HG03039 (cell line): ENCODE measurements at regions not wholly inside any gene's neighbourhood (a gene's known extent, or its start where the extent isn't known, plus 50 kb on each side); places are given as distances from the start of the nearest gene placed in this dataset.

ENCODE experiments used
- ATAC-seq: cut with Tn5 transposase; IDR thresholded peaks from one replicate; pipeline ENCODE4 v1.9.1; 2021; ENCODE audit warnings: mild to moderate bottlenecking, moderate library complexity; ENCODE audit not compliant: unreplicated experiment

DNA sequence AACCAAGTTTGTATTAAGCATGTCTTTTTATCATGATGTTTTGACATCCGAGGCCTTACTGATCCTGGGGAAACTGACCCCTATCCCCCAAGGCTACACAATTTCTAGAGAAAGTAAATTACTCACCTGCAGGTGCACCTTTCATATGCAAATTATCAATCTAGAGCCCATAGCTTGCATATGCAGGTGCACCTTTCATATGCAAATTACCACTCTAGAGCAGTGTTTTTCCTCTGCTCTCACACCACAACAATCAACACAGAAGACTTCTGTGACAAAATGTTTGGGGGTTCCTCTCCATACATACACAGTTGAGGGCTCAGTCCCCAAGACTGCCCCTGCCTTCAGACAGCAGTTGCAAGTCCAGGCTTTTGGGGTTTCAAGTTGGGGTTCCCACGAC is 203.7 kb upstream of the RORB start:
- ATAC-seq, result no peak

DNA sequence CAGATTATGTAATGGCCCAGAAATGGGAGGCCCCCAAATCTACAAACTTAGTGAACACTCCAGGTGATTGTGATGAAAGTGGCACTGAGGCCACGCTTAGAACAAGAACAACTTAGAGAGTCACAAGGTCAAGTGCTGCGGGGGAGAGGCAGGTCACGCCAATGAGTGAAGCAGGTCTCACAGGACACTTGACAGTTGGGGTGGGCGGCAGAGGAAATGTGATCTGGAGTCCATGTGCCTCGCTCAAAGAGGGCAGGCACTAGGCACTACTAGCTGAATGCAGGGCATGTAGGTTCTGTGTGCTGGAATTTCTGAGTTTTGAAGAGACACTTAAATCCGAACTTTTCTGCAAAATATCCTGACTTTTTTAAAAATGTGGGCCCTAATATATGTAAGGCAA is 193.2 kb upstream of the RORB start:
- no peak for ATAC-seq

DNA sequence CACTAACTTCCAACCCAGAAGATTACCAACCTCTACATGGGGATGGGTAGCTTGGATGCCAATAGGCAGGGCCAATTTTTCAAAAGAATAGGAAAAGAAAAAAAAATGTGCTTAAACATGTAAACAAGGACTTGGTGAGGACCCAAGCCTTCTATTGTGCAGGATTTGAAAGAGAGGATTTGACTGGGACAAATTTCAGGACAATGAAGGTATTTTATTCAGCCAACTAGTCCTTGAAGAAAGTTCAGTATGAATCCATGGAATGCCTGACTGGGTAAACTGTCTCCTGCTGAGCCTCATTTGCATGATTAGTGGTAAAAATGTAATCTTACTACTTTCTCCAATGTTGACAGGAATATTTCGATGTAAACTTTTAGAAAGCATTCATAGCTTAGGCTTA is 192.5 kb upstream of the RORB start:
- no peak for ATAC-seq

DNA sequence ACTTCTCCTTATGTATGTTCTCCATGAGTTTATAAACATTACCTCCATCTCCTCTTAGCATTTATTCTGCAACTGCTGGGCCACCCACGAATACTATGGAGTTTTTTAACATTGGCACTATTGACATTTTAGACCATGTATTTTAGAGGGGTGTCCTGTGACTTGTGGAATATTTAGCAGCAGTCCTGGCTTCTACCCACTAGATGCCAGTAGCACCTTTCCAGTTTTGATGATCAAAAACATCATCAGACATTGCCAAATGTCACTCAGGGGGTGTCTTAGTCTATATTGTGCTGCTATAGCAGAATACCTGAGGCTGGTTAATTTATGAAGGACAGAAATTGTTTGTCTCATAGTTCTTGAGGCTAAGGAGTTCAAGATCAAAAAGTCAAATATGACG is 187.5 kb upstream of the RORB start:
- no peak for ATAC-seq

DNA sequence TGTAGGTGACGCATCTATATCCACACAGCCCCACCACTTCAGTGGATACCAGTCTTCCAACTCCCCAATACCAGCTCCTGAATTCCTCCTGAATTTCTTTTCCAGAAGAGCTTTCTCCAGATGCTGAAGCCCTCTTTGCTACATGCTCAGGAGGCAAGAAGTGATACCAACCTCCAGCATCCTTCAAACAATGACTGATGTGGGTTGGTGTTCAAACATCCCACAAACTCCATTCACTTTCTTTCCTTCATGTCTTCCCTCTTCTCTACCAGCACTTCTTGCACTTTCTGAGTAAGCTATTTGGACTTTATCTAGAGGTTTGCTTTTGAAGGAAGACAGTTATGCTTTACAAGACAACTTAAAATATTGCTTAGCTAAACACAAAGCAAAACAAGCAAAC is 179.9 kb upstream of the RORB start:
- no peak for ATAC-seq

DNA sequence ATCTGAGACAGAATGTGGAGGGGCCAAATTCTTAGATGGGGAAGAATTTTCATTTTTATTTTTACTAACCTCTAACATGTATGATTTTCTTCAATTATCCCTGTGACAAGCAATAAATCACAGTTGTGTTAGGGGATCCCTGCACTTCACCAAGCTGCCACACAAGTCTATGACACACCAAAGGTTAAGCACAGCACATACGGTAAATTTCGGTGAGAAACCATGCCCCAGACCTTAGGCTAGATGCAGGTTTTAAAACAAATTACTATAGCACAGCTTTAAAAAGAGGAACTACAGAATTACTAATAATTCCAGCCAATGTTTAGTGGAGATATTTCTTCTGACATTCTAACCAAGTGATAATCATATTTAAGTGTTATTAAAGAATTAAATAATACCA is 175.7 kb upstream of the RORB start:
- no peak for ATAC-seq

DNA sequence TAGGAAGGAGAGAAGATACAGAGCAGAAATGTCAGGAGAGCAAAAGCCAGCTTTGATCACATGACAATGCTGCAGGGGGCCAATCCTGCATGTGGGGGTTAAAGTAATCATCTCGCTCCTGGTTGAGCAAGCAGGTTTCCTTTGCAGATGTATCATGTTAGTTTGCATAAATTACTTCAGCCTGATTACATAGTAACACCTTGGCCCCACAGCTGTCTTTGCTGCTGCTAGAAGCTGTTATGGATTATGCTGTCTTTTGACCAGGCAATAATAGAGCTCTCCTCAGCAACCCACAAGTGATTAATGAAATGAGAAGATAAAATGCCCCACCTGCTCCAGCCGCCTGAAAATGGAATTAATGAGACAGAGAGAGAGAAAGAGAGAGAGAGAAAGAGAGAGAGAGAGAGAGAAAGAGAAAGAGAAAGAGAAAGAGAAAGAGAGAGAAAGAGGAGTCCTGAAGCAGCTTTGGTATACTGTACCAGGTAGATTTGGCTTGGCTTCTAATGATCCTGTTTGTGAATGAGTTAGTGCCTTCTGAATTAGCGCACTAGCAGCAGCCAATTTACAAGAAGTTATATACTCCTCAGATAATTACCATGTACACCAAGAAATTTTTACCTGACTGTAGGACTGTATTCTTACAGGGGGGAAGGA is 174.3 kb upstream of the RORB start:
- no peak for ATAC-seq

DNA sequence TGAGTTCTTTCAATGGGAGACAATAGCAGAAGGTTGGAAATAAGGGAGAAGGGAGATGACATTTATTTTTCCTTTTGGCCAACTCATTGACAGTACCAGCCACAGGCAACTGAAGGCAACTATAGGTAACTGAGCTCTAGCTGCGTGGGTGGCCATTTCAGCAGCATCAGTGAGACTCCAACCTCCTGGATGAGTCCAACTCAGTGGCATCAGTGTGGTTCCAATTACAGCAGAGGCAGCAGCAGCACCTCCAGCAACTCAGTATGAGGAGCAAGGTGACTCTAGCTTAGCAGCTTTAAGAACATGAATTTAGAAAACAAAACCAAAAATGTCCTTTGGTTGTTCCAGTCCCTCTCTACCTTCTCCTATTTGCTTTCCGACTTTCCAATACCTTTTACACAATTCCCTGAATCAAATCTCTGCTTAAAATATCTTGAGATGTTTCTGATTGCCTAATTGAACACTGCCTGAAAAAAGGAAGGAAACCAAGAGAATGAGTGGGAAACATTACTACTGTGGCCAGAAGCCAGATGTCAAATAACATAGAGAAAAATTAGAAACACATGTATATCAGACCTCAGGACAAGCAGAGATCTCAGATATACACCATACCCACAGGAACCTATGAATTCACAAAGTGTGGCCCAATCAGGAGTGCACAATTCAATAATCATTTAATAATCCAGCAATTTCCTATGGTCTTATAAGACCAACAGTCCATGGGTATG is 166.5 kb upstream of the RORB start:
- no peak for ATAC-seq

DNA sequence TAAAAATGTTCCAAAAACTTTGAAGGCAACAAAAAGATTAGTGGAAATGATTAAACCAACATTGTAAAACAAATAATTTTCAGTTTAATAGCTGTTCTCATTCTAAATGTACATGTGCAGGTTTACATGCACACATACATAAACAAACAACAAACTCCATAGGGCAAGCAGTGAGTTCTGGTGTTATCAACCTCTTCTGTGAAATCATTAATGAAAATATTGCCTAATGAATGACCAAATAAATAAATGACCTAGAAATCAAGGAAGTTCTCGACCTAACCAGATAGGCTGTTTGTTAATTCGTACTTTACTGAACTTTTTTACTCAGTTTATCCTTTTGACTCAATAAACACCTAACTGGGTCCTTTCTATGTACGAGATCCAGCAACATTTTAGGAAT is 165.5 kb upstream of the RORB start:
- ATAC-seq, result no peak

DNA sequence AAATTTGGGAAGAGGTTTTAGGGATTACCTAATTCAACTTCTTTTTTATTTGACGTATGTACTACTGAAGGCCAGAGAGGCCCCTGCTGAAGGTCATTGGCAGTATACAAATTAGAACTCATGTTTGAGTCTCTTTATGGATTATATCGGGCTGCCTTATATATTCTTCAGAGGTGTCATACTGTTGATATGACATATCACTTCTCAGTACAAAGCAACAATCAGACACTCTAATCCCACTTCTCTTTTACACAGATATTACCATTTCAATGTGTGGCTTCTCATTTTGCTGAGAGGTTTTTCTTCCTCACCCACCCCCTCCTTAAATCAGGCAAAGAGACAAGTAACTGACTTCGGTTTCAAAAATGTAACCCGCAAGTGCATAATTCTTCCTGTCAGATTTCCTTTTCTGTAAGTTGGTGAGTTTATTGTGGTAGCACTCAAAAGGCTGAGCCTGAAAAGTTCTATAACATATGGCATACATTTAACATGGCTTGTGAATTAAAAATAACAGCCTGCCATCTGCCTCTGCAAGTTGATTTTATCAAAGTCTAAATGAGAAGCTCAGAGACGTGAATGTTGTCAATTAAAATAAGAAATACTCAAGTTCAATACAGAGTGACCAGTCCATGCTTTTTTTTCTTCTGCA is 163.6 kb upstream of the RORB start:
- no peak for ATAC-seq

DNA sequence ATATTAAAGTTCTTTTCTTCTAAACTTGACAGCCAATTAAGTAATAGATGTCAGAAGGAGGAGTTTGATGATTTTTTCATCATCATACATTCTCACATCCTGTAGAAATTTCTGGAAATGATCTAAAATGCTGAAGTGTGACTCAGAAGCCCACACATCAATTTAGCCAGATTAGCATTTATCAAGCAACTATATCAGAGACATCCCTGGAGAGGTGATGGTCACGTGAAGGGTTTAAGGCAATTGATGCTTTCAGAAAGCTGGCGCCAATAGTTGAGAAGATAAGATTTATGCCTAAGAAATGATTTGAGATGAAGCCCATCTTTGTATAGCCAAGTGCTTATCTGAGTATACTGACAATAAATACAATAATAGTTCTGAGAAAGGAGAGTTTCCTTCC is 162.9 kb upstream of the RORB start:
- no peak for ATAC-seq

DNA sequence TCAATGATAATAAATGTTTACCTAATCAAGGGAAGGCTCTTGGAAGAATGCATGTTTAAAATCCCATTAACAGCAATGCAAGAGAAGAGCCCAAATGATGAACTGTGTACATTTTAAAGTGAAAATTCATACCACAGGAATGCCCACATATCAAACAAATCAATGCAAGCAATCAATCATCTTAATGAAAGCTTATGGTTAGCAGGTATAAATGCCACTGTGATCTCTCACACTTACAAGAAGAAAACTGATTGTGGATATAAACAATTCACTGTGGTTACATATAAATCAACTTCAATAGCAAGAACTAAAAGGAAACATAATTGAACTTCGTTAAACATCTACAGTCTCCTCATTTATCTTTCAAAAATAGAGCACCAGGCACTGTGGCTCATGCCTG is 161.0 kb upstream of the RORB start:
- no peak for ATAC-seq

DNA sequence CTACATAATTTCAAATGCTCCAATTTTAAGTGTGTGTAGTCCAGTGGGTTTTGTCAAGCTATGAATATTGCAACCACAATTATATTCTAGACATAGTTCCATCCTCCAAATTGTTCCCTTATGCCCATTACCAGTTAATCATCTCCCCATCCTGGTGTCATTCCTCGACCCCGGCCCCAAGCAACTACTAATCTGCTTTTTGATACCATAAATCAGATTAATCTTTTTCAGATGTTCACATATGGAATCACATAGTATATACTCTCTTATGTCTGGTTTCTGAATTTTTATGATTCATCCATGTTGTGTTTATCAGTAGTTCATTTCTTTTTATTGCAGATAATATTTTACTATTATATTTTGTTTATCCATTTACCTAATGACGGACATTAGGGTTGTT is 148.4 kb upstream of the RORB start:
- ATAC-seq, result no peak

DNA sequence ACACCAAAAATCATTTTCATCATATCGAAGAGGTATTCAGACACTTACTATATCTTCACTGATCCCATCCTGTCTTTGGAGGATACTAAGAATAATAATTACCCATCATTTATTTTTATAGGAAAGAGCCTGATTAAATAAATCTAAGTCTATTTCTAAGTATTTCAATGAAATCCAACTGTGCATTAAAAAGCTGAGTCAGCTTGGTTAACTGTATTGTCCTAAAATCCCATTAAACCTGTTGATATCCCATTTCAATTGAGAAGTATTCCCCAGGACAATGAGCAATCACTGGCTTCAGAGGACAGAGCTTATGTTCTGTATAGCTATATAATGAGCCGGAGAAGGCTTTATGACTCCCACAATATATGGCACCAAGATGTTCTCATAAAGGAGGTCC is 142.0 kb upstream of the RORB start:
- no peak for ATAC-seq

DNA sequence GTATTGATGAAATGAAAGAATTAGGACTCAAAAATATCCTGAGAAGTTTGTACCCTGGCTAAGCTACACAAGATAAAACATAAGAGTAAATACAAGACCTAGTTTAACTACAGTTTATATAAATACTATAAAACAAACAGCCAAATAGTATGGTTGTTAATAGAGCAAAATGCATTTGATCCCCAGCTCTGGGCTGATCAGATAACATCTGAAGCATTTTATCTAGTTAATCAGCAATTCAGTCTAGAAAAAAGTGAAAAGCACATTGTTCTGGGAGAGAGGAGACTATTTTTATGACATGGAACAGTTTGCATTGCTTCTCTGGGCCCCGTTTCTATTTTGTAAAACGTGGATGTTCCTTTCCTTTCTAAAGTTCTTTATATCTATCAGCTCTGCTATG is 139.6 kb upstream of the RORB start:
- ATAC-seq, result no peak

DNA sequence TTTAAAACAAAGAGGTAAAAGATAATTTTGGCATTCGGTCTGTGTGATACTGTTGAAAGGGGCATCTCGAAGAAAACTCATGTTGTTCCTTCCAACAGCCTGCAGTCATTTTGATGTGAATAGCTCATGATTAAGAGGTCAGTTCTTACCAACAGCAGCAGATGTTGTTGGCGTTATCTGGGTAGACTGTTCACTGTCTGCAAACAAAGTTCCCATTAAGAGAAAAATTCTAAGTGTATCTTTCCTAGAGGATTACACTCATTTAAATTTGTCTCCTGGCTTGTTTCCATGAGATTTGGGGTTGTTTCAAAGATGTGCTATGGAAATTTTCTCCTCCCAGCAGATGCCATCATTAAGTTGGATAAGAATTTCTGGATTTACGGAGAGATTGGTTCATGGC is 138.2 kb upstream of the RORB start:
- no peak for ATAC-seq

DNA sequence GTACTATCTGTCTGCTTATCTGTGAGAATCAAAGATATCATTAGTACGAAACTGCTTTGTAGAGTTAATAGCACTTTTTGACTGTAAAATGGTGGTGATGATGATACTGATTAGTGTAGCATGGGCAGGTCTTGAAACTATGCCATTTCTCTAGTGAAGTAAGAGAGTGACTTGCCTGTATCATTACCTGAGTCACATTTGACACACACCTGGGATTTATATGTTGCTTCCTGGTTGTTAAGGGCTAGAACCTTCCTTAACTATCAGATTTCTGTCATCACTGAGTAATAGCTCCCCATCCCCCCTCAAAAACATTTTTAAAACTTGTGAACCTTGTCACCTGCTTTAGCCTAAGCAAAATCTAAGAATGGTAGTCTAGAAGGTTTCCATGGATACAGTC is 135.6 kb upstream of the RORB start:
- no peak for ATAC-seq

DNA sequence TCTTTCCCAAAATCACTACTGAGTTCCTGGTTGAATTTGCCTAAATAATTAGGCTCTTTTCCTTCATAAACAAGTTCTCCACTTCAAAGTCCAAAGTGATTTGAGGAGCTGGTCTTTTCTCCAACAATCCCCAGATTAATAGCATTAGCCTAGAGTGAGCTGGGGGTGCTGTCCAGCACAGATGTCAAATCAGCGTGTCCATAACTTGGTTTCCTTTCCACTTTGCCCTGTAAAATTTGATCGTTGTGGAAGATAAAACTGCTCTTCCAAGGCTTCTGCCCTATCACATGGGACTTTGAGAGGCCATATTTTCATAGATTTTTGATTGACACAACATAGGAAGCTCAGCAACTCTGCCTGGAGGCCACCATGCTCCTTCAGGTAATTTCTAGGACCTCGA is 134.7 kb upstream of the RORB start:
- no peak for ATAC-seq

DNA sequence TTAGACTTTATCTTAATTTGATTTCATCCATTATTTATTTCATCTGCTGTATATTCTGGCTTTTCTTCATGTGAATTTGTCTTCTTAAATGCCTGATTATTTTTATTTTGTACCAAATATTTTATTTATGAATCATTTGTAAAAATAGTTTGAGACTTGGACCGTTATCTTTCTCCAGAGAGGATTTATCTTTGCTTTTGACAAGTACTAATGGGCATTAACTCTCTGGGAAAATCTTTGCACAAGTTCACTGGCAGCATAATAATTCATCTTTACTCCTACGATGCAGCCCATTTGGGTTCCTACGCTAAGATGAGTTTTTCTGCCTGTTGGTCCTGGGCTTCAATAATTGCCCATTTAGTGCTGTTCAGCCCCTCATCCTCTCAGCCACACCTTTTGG is 131.0 kb upstream of the RORB start:
- ATAC-seq, result no peak

DNA sequence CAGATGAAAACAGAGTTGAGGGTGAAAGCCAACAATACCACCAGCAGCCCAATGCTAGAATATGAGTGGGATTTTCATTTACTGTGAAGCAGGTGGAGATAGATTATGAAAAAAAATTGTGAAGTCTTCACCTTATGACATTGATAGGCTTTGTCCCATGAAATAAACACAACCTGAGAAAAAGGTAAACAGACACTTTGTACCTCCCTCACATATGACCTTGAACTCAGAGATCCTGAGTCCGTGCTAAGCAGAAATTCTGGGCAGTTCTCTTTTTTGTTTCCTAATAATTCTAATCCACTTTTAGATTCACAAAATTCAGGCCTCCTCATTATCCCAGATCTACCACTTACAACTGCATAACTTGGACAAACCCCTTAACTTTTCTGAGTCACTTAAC is 127.3 kb upstream of the RORB start:
- no peak for ATAC-seq

DNA sequence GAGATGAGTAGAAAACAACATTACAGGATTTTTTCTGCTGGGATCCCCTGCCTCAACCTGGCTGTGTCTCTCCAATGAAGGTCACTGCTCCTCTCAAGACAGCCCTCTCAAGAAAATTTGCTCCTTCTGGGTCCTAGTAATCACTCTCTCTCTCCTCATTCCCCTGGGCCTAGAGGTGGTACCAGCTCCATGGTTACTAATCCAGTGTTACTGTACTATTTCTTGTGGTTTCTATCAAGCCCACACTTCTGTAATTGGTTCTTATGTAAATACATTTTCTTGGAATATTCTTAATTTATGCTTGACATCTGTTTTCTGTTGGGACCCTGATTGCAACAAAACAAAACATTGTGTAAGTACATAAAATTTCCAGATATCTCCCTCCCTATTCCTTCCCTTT is 123.8 kb upstream of the RORB start:
- ATAC-seq, result no peak

DNA sequence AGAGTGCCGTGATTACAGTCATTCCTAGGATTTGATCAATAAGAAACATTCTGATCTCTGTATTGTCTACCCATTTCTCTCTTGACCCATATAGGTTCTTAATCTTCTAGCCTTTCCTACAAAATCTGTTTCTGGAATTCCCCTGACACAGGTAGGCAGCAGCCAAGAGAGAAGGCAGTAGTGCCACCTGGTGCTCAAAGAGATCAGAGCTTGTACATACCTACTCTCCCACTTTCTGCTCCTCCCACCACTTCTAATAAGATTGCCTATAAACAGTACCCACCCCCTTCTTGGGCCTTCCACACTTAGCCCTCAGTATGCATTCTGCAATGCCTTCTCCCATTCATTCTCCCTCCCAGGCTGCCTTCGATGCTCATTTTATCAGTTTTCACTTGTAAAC is 117.4 kb upstream of the RORB start:
- ATAC-seq, result no peak

DNA sequence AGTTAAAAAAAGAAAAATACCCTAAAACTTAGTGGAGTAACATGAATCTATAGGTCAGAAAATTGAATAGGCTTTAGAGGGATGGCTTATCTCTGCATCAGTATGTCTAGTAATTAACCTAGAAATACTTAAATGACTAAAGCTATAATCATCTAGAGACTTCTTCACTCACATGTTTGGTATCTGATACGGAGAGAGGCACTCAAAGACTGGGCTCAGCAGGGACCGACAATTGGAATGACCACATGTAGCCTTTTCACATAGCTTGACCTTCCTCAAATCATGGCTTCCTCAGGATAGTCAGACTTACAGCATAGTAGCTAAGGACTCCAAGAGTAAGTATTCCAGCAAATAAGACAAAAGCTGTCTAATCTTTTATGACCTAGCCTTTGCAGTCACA is 105.3 kb upstream of the RORB start:
- no peak for ATAC-seq
